Right forelimb (tissue), 1 donor: ENCODE measurements at regions not wholly inside any gene's neighbourhood (a gene's known extent, or its start where the extent isn't known, plus 50 kb on each side); places are given as distances from the start of the nearest gene placed in this dataset.
A peak's percentile ranks its signal among the peaks of the same experiment; 100 is the strongest.

Experiments
- DNase-seq: peaks from one replicate; pipeline ENCODE4 v3.0.0-alpha.2; 2018

DNA sequence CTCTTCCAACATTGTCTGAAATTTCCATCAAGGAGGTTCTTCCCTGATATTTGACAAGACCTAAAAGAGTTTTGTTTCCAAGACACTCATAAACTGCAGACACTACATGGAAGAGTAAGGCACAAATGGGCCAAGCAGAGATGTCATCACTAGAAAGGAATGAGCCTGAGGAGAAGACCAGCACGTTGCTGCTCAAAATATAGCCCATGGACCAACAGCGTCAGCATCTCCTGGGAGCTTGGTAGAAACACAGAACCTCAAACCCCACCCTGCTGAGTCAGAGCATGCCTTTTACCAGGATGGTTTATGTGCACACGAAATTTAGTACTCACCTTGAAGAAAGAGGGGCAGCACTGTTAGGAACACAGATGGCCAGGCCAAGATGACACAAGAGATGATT is 128.7 kb upstream of the MID1 start:
- DNase-seq, result no peak

- DNase-seq, result no peak
Measured at GRCh38 chrX:10750581-10750980, 130.2 kb upstream of the MID1 start.

GRCh38 chrX:10753116-10753515 is 132.7 kb upstream of the MID1 start:
- DNase-seq, result no peak

DNA sequence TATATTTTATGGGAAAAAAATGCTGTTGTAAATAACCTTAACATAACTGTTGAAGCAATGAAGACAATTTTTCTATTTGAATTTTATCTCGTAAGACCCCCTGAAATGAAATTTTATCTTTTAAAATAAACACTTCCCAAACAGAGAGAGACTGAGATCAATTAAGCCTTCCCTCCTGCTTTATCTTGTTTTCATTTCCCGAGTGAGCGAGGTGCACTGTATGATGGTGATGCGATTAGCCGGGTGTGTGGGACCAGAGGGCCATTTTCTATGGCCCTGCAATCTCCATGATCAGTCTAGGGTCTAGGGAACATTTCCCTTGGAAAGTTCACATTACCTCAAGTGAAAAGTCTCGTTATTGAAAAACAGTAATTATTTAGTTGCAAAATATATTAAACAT is 134.1 kb upstream of the MID1 start:
- DNase-seq, result no peak

GRCh38 chrX:10755439-10756334 is 135.3 kb upstream of the MID1 start:
- DNase-seq, result peak; percentile 66

DNA sequence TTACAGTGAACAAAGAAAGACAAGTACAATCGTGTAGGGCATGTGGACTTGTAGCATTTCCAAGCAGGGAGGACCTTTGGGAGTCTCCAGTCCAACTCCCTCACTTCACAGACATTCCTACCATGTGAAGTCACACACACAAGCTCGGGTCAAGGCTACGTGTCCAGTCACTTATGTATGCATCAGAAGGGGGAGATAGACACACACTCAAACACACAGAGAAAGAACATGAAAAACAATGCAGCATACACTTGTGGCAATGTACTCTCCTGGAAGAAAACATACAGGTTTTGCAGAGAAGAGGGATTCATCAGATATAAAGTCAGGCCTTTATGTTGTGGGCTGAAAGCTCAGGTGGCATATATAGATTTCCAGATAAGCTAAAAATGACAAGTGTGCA is 136.1 kb upstream of the MID1 start:
- no peak for DNase-seq

DNA sequence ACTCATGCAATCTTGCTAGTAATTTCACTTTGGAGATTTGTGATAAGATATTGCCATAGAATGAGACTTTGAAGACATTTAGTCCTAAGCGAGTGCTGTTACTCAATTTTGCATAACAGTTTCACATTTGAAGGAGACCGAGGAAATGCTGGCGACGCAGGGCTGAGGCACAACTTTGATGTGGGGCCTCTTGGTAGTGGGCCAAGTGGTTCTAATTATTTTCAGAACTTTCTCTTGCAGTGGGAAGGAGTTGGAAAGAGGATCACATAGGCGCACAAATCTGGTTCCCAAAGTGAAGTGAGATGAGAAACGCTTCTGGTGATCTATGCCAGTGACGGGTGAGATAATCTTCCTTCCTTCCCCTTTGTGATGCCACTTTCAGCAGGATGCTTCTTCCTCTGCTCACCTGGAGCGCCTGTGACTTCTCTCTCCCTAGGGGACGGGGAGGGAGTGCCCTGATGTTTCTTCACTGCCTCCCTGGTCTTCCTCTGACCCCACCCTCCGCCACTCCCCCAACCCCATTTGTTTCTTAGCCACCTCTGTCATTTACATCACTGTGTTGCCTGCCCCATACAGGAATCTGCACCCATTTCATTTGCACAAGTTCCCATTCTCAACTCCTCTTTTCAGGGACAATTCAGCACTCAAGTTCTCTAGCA is 138.9 kb upstream of the MID1 start:
- DNase-seq, result no peak

GRCh38 chrX:10761447-10761846 is 141.1 kb upstream of the MID1 start:
- DNase-seq, result no peak

DNA sequence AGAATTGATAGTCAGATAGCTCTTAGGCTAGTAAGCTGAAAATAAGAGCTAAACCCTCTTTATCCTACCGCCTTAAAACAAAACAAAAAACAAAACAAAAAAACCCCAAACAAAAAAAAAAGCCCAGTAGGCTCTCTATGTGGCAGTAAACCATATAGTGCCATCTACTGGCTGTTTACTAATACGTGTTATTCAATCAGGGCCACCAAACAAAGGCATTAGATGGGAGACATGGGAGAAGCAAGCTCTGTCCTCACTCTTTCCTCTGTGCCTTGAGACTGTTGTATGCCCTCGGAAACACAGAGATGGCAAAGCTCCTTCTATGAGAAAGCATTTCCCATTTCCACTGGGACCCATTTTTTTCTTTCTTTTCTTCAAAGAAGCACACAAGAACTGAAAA is 148.8 kb upstream of the MID1 start:
- no peak for DNase-seq

GRCh38 chrX:10769696-10770619 is 149.6 kb upstream of the MID1 start:
- DNase-seq, result peak; percentile 46

DNA sequence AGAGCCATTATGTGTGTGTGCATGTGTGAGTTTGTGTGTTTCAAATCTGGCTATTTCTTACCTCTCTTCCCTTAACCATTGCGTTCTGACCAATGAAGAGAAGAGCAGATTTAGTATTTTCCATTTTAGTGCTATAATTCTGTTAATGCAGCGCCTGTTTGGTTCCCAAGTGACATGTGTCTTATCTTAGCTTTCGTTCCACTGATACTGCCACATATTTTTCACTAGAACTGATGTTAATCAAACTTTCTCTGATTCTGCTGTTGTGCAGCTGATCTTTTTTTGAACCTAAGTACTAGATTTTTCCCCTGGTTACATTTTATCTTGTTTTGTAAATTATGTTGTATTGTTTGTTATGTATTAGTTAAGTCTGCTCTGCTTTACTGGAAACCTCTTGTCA is 152.9 kb upstream of the MID1 start:
- no peak for DNase-seq

- DNase-seq, result no peak
Measured at GRCh38 chrX:10781847-10782530, 161.6 kb upstream of the MID1 start.

DNA sequence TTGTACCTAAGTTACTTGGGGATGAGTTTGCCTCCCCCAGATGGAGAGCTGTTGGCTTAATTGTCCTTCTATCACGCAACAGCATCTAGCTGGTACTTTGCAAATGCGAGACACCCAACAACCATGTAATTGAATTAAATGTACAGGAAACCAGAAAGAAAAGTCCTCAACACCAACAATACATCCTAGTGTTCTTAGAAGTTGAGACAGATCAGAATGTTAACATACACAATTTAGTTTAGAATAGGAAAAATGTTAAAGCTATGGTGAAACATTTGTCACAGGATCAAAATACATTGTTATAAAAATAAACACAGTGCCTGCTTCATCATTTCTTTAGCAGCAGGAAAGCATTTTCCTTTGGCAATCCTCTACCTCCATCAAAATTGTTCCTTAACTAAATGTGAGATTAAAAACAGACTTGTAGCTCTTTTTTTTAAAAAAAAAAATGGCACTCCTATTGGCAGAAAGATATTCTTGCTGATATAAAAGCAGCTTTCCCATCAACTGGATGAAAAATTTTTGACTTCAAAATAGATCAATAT is 163.1 kb upstream of the MID1 start:
- no peak for DNase-seq

DNA sequence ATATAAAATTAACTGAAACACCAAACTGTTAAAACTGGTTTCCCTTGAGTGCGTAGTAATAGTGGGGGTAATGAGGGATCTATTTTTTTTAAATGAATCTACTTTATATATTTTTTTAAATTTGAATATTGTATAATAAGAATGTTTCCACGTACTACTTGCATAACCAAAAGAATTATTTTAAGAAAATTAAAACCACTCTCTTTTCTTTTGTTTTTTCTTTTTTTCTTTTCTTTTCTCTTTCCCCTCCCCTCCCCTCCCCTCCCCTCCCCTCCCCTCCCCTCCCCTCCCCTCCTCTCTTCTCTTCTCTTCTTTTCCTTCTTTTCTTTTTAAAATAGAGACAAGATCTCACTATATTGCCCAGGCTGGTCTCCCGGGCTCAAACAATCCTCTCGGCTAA is 166.9 kb upstream of the MID1 start:
- no peak for DNase-seq

- no peak for DNase-seq
Measured at GRCh38 chrX:10794203-10794630, 173.8 kb upstream of the MID1 start.

- DNase-seq, result no peak
Measured at GRCh38 chrX:10795721-10796120, 175.3 kb upstream of the MID1 start.

DNA sequence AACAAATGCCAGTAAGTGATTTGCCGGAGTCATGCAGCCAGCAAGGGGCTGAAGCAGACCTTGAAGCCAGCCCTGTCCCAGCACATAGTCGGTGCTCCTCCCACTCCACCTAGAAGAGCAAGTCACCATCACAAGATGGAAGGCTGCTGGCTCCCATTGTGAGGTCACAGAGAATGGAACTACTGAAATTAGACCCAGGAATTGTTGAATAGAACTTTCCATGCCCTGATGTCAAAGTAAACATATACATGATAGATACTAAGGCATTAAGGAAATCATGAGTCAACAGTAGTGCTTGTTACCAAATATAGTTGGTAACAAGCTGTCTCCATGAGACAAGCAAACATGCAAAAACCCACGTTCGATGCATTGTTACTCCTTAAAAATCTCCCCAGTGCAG is 177.1 kb upstream of the MID1 start:
- no peak for DNase-seq

DNA sequence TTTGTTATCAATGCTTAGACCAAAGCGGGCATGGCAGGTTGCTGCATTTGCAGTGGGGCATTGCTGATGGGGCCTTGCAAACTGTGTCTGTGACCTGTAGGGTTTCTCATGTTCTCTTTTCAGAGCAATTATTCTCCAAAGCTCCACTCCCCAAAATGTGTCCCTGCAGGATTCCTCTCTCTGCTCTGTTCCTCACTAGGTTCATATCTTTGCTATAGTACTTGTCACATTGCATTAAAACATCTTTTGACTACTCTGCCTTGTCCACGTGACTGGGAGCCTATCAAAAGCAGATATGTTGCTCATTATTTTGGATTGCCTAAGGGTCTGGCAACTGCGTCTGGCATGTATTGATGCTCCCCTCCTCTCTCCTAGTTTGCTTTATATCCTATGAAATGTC is 177.7 kb upstream of the MID1 start:
- no peak for DNase-seq

DNA sequence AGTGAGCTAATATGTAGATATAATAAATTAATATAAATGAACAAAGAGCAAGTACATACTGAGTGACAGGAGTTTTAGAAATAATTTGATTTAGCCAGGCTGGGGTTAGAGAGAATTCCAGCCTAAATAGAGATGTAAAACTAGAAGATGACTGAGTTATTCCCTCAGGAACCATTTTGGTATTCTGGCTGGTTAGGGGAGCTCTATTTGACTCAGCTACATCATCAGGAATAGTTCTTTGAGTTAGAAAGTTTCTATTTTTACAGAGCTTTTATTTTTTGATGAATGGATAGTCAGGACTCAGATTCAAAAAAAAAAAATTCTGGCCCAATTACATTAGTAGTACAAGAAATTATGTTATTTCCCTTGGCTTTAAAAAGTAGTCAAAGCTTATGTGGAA is 180.4 kb upstream of the MID1 start:
- no peak for DNase-seq

- DNase-seq, result no peak
Measured at GRCh38 chrX:10811111-10811510, 190.7 kb upstream of the MID1 start.

DNA sequence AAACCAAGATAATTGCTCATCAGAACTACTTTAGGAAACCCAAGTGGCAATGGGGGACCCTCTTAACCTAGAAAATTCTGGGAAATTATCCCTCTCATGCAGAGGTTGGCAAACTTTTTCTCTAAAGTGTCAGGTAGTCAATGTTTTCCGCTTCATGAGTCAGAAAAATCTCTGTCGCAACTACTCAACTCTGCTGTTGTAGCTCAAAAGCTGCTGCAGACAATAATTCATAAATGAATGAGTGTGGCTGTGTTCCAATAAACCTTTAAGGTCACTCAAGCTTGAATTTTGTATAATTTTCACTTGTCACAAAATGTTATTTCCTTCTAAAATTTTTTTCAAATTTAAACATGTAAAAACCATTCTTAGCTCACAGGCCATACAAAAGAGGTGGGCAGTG is 193.4 kb upstream of the MID1 start:
- no peak for DNase-seq

GRCh38 chrX:10818651-10819050 is 198.3 kb upstream of the MID1 start:
- DNase-seq, result no peak
